C4-2B (cell line): ENCODE measurements at regions not wholly inside any gene's neighbourhood (a gene's known extent, or its start where the extent isn't known, plus 50 kb on each side); places are given as distances from the start of the nearest gene placed in this dataset.

Experiments used
- CTCF ChIP-seq: fragments of 450-650 bp; conservative IDR thresholded peaks from 2 replicates; pipeline ENCODE4 v1.5.1; 2017; ENCODE audit warnings: mild to moderate bottlenecking
- ZFX ChIP-seq: fragments of 450-650 bp; IDR thresholded peaks from 2 replicates; pipeline ENCODE4 v1.6.1; 2017

DNA sequence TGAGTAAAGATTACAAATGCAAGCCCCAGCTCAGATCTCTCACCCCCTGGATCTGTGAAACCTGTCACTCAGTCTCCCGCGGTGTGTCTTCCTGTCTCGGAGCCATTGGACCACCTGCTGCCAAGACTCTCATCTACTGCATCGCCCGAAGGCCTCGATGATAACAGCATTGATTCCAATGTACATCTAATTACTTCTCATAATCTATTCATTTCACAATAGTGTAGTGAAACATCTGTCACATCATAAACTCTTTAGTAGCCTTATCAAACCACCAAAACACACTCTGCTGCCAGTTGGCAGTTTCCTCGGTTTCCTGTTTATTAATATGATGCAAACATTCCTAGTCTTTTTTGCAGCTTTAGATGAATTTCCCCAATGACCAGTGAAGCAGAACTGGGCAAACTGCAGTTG is 220.3 kb downstream of the POU4F1 start:
- no peak for TF ChIP-seq CTCF
- TF ChIP-seq ZFX: no peak
